ENCODE measurements at regions not wholly inside any gene's neighbourhood (a gene's known extent, or its start where the extent isn't known, plus 50 kb on each side); places are given as distances from the start of the nearest gene placed in this dataset.
"Not testable (repeated sequence)": the region's sequence is repeated elsewhere in the genome, so short reads cannot be mapped to it uniquely, and the experiment has no call there.

- TF ChIP-seq CTCF (IDR thresholded peaks at IDR 0.05) (no peak), EZH2phosphoT487 (IDR thresholded peaks at IDR 0.05) (no peak), EZH2 (IDR thresholded peaks at IDR 0.05) (no peak)
- peak overlapping the region; percentile 17 for H3K27ac Mint-ChIP-seq
- no peaks in the 10 kb centered on the region for H3K27me3 ChIP-seq
- H3K9me3 Mint-ChIP-seq, result no peaks in the 10 kb centered on the region
- H3K9me3 ChIP-seq (ENCODE audit: low read depth), result no peaks in the 10 kb centered on the region
- H3K4me1 ChIP-seq, result peaks cover 15% of the 10 kb centered on the region
- H3K36me3 Mint-ChIP-seq, result no peaks in the 10 kb centered on the region
- no peak overlapping the region for H3K4me3 Mint-ChIP-seq
- no peaks in the 10 kb centered on the region for H4K20me1 ChIP-seq (ENCODE audit: low read depth)
- no peaks in the 10 kb centered on the region for H3K36me3 ChIP-seq
- H3K27me3 Mint-ChIP-seq (ENCODE audit: insufficient read depth, low read depth), result peaks cover 2% of the 10 kb centered on the region
- no peaks in the 10 kb centered on the region for H3F3A ChIP-seq (ENCODE audit: low read depth)
- no peaks in the 10 kb centered on the region for H3K79me2 ChIP-seq (ENCODE audit: low read depth)
- peak; percentile 8 for DNase-seq (ENCODE audit: low spot score)
- H3K27ac ChIP-seq, result no peak overlapping the region
- H3K9ac ChIP-seq, result no peak overlapping the region
- no peak overlapping the region for H2AFZ ChIP-seq (replicated peaks)
- no peak overlapping the region for H3K4me3 ChIP-seq
- H3K4me1 Mint-ChIP-seq, result peaks cover 8% of the 10 kb centered on the region
- peak overlapping the region; percentile 42 for H3K4me2 ChIP-seq
Measured at GRCh38 chr9:117827456-117827855, 123.3 kb downstream of the TLR4 start.

- no peaks in the 10 kb centered on the region for H3K9me3 Mint-ChIP-seq
- Histone ChIP-seq H2AFZ (replicated peaks) (no peak overlapping the region), H3F3A (ENCODE audit: low read depth) (no peaks in the 10 kb centered on the region), H3K4me1 (peaks cover 15% of the 10 kb centered on the region), H3K36me3 (no peaks in the 10 kb centered on the region), H3K9ac (no peak overlapping the region), H3K27me3 (no peaks in the 10 kb centered on the region), H3K27ac (no peak overlapping the region), H3K9me3 (ENCODE audit: low read depth) (no peaks in the 10 kb centered on the region), H3K4me2 (no peak overlapping the region), H3K4me3 (no peak overlapping the region), H4K20me1 (ENCODE audit: low read depth) (no peaks in the 10 kb centered on the region), H3K79me2 (ENCODE audit: low read depth) (no peaks in the 10 kb centered on the region)
- no peak overlapping the region for H3K27ac Mint-ChIP-seq
- H3K36me3 Mint-ChIP-seq, result no peaks in the 10 kb centered on the region
- TF ChIP-seq EZH2 (IDR thresholded peaks at IDR 0.05), result no peak
- H3K4me1 Mint-ChIP-seq, result peaks cover 8% of the 10 kb centered on the region
- no peak for DNase-seq (ENCODE audit: low spot score)
- peaks cover 2% of the 10 kb centered on the region for H3K27me3 Mint-ChIP-seq (ENCODE audit: insufficient read depth, low read depth)
- no peak overlapping the region for H3K4me3 Mint-ChIP-seq
Measured at GRCh38 chr9:117828466-117828865, 124.3 kb downstream of the TLR4 start.

- no peak overlapping the region for H3K4me3 Mint-ChIP-seq
- no peak for DNase-seq (ENCODE audit: low spot score)
- Histone ChIP-seq H3K79me2 (ENCODE audit: low read depth) (no peaks in the 10 kb centered on the region), H3K4me3 (no peak overlapping the region), H3K27ac (no peak overlapping the region), H4K20me1 (ENCODE audit: low read depth) (no peaks in the 10 kb centered on the region), H2AFZ (replicated peaks) (no peak overlapping the region), H3K4me1 (no peaks in the 10 kb centered on the region), H3K9ac (no peak overlapping the region), H3K27me3 (no peaks in the 10 kb centered on the region), H3F3A (ENCODE audit: low read depth) (no peaks in the 10 kb centered on the region), H3K9me3 (ENCODE audit: low read depth) (no peaks in the 10 kb centered on the region), H3K4me2 (no peak overlapping the region), H3K36me3 (no peaks in the 10 kb centered on the region)
- no peak overlapping the region for H3K27ac Mint-ChIP-seq
- H3K27me3 Mint-ChIP-seq (ENCODE audit: insufficient read depth, low read depth), result no peaks in the 10 kb centered on the region
- TF ChIP-seq EZH2phosphoT487 (IDR thresholded peaks at IDR 0.05) (no peak), EZH2 (IDR thresholded peaks at IDR 0.05) (no peak), CTCF (IDR thresholded peaks at IDR 0.05) (no peak)
- peaks cover 3% of the 10 kb centered on the region for H3K9me3 Mint-ChIP-seq
- H3K4me1 Mint-ChIP-seq, result no peaks in the 10 kb centered on the region
- H3K36me3 Mint-ChIP-seq, result no peaks in the 10 kb centered on the region
Measured at GRCh38 chr9:117835798-117836197, 131.6 kb downstream of the TLR4 start.

- Histone ChIP-seq H3F3A (ENCODE audit: low read depth) (no peaks in the 10 kb centered on the region), H4K20me1 (ENCODE audit: low read depth) (no peaks in the 10 kb centered on the region), H3K4me1 (no peaks in the 10 kb centered on the region), H3K4me2 (no peak overlapping the region), H3K9me3 (ENCODE audit: low read depth) (no peaks in the 10 kb centered on the region), H3K36me3 (no peaks in the 10 kb centered on the region), H3K27me3 (no peaks in the 10 kb centered on the region), H3K4me3 (no peak overlapping the region), H2AFZ (replicated peaks) (no peak overlapping the region), H3K9ac (no peak overlapping the region), H3K27ac (no peak overlapping the region), H3K79me2 (ENCODE audit: low read depth) (no peaks in the 10 kb centered on the region)
- Mint-ChIP-seq H3K36me3 (no peaks in the 10 kb centered on the region), H3K4me3 (no peak overlapping the region), H3K4me1 (no peaks in the 10 kb centered on the region), H3K27me3 (ENCODE audit: insufficient read depth, low read depth) (no peaks in the 10 kb centered on the region), H3K27ac (no peak overlapping the region), H3K9me3 (peaks cover 3% of the 10 kb centered on the region)
- DNase-seq (ENCODE audit: low spot score), result no peak
- TF ChIP-seq EZH2phosphoT487 (IDR thresholded peaks at IDR 0.05) (no peak), CTCF (IDR thresholded peaks at IDR 0.05) (no peak), EZH2 (IDR thresholded peaks at IDR 0.05) (no peak)
Measured at GRCh38 chr9:117839862-117840261, 135.7 kb downstream of the TLR4 start.

- H3K4me3 ChIP-seq; H4K20me1 ChIP-seq (ENCODE audit: low read depth); H3K4me1 Mint-ChIP-seq; H3K9ac ChIP-seq; H3K27me3 Mint-ChIP-seq (ENCODE audit: insufficient read depth, low read depth); H3K27ac ChIP-seq; H3K27me3 ChIP-seq; H3K79me2 ChIP-seq (ENCODE audit: low read depth); H3K36me3 ChIP-seq; H3F3A ChIP-seq (ENCODE audit: low read depth); H3K36me3 Mint-ChIP-seq; H3K4me1 ChIP-seq; H3K9me3 ChIP-seq (ENCODE audit: low read depth); H3K4me2 ChIP-seq; H3K27ac Mint-ChIP-seq; H3K4me3 Mint-ChIP-seq; H3K9me3 Mint-ChIP-seq; H2AFZ ChIP-seq (replicated peaks); DNase-seq (ENCODE audit: low spot score): not testable (repeated sequence)
Measured at GRCh38 chr9:117851836-117852461, 147.7 kb downstream of the TLR4 start.
